K562 (cell line): ENCODE measurements at regions not wholly inside any gene's neighbourhood (a gene's known extent, or its start where the extent isn't known, plus 50 kb on each side); places are given as distances from the start of the nearest gene placed in this dataset.

ENCODE experiments used
- ATAC-seq: fragments of 200-7000 bp; cut with Tn5 transposase; 3 replicates; pipeline ENCODE4 v1.9.1; 2020; ENCODE audit warnings: moderate library complexity
- BruUV-seq: library from RNA; stranded (reverse); fragments of 400-500 nt; replicated peaks from 2 replicates; lab custom pipeline; 2021; lab: Mats Ljungman, UMichigan
- CTCF ChIA-PET: fragments of 300-600 bp; formaldehyde crosslinking; extraction: SDS; loops from one replicate; lab custom pipeline; 2021; ENCODE audit warnings: low intra/inter-chr PET ratio; lab: Yijun Ruan, JAX
- POLR2A ChIA-PET: fragments of 300-600, 350-650 bp; sonication (Branson Sonifier 250); formaldehyde crosslinking; extraction: SDS; loops from one replicate; lab custom pipeline; 2021; ENCODE audit warnings: antibody characterized with exemption, inconsistent platforms; lab: Yijun Ruan, JAX
- DNase-seq, 4 experiments: peaks; one replicate each; pipeline versions ENCODE4 v3.0.0 to v3.0.0-alpha.2; 2011 to 2018; ENCODE audit warnings: low spot score in 3 of 4, mixed read lengths in 3 of 4; ENCODE audit errors: extremely low read depth in 1 of 4
- FAIRE-seq: peaks from 2 replicates; lab custom pipeline; 2011; peaks lifted over from hg19 to GRCh38; lab: Jason Lieb, UNC
- H2AFZ ChIP-seq: 2 replicates; pipeline ENCODE4 v1.6.0; 2011; ENCODE audit warnings: low read depth, low read length, control low read depth, inconsistent platforms
- H3K27ac ChIP-seq: fragments of 200-600 bp; 3 replicates; pipeline ENCODE4 v1.8.0; 2011; ENCODE audit warnings: low read depth, mild to moderate bottlenecking, control low read depth, inconsistent platforms, low read length, moderate library complexity, mixed read lengths; ENCODE audit errors: extremely low read depth
- H3K27me3 ChIP-seq, 2 experiments: fragments of 300-600 bp in 1 of 2; 2 replicates in 1 of 2; 3 replicates in 1 of 2; pipeline versions ENCODE4 v1.6.0 to v1.8.0; 2011; ENCODE audit warnings: inconsistent platforms in 2 of 2, low read length in 2 of 2, mild to moderate bottlenecking in 1 of 2, mixed read lengths in 1 of 2, moderate library complexity in 1 of 2; ENCODE audit not compliant: control insufficient read depth in 2 of 2, insufficient read depth in 2 of 2
- H3K36me3 ChIP-seq: fragments of 300-600 bp; 3 replicates; pipeline ENCODE4 v1.8.0; 2011; ENCODE audit warnings: mild to moderate bottlenecking, low read length, inconsistent platforms; ENCODE audit not compliant: control insufficient read depth, insufficient read depth
- H3K4me1 ChIP-seq, 2 experiments: fragments of 200-600 bp in 1 of 2; replicated peaks in 1 of 2; 2 replicates in 1 of 2; 3 replicates in 1 of 2; pipeline versions ENCODE4 v1.5.1 to v1.8.0; 2011; ENCODE audit warnings: inconsistent platforms in 2 of 2, low read length in 2 of 2, mild to moderate bottlenecking in 1 of 2, mixed read lengths in 1 of 2, moderate library complexity in 1 of 2; ENCODE audit not compliant: control insufficient read depth in 2 of 2, insufficient read depth in 2 of 2
- H3K4me2 ChIP-seq: 2 replicates; pipeline ENCODE4 v1.6.1; 2011; ENCODE audit warnings: low read length, control low read depth, inconsistent platforms, mixed read lengths; ENCODE audit not compliant: insufficient read depth
- H3K4me3 ChIP-seq: fragments of 200-600 bp; sonication (generic), shearing (Covaris generic); 2 replicates; pipeline ENCODE4 v1.5.1; 2016; ENCODE audit warnings: control low read depth, inconsistent platforms
- H3K79me2 ChIP-seq: fragments of 200-600 bp; 3 replicates; pipeline ENCODE4 v1.8.0; 2011; ENCODE audit warnings: low read length, inconsistent platforms; ENCODE audit not compliant: control insufficient read depth, insufficient read depth
- H3K9ac ChIP-seq, 2 experiments: 2 replicates each; pipeline versions ENCODE4 v1.6.0 to v1.6.1; 2011; ENCODE audit warnings: low read depth in 2 of 2, low read length in 2 of 2, control low read depth in 1 of 2, inconsistent platforms in 1 of 2, mild to moderate bottlenecking in 1 of 2, mixed read lengths in 1 of 2; ENCODE audit not compliant: insufficient read depth in 1 of 2
- H3K9me1 ChIP-seq: one replicate; pipeline ENCODE4 v1.6.0; 2011; ENCODE audit warnings: inconsistent platforms, mild to moderate bottlenecking, low read length, moderate library complexity; ENCODE audit not compliant: control insufficient read depth, insufficient read depth
- H3K9me3 ChIP-seq: replicated peaks from 2 replicates; pipeline ENCODE4 v1.5.1; 2011; ENCODE audit warnings: low read depth, low read length, inconsistent platforms; ENCODE audit not compliant: control insufficient read depth, insufficient read depth
- H4K20me1 ChIP-seq: replicated peaks from 2 replicates; pipeline ENCODE4 v1.6.1; 2011; ENCODE audit warnings: low read length, inconsistent platforms, mixed read lengths; ENCODE audit not compliant: control insufficient read depth, insufficient read depth
- CBX3 ChIP-seq, 2 experiments: IDR thresholded peaks; 1 replicate in 1 of 2; 2 replicates in 1 of 2; pipeline ENCODE4 v1.6.1; 2012; ENCODE audit warnings: inconsistent platforms in 2 of 2, low read length in 2 of 2, borderline replicate concordance in 1 of 2, control low read depth in 1 of 2
- CHCHD3 ChIP-seq: fragments of 250-450 bp; sonication (Bioruptor Pico); IDR thresholded peaks from 2 replicates; pipeline ENCODE4 v2.1.2; 2022; ENCODE audit warnings: mild to moderate bottlenecking
- GTF2E2 ChIP-seq: fragments of 200-800 bp; sonication (Bioruptor generic); IDR thresholded peaks from 2 replicates; pipeline ENCODE4 v1.6.1; 2016; ENCODE audit warnings: missing genetic modification characterization, missing compliant biosample characterization
- IRF1 ChIP-seq: sonication (generic); formaldehyde crosslinking; IDR thresholded peaks from 2 replicates; pipeline ENCODE4 v1.8.0; 2022; ENCODE audit warnings: missing genetic modification reagents, mild to moderate bottlenecking, borderline replicate concordance
- MAFF ChIP-seq: IDR thresholded peaks from 2 replicates; pipeline ENCODE4 v1.6.1; 2012; ENCODE audit warnings: low read length, improper control_type of control experiment
- MEIS2 ChIP-seq: fragments of 450-650 bp; IDR thresholded peaks from 2 replicates; pipeline ENCODE4 v1.6.1; 2014; ENCODE audit warnings: mild to moderate bottlenecking; ENCODE audit not compliant: partially characterized antibody
- PHF8 ChIP-seq: fragments of 200-600 bp; sonication (generic); IDR thresholded peaks from 2 replicates; pipeline ENCODE4 v1.6.1; 2012; ENCODE audit warnings: mixed run types, mild to moderate bottlenecking, inconsistent platforms, low read length, moderate library complexity, borderline replicate concordance
- POLR3G ChIP-seq: IDR thresholded peaks from 2 replicates; pipeline ENCODE4 v1.6.1; 2011; ENCODE audit not compliant: insufficient read length, insufficient replicate concordance; ENCODE audit errors: extremely low read depth
- PYGO2 ChIP-seq: fragments of 450-650 bp; IDR thresholded peaks from 2 replicates; pipeline ENCODE4 v1.6.1; 2016; ENCODE audit warnings: mild to moderate bottlenecking, missing genetic modification characterization, moderate library complexity, missing compliant biosample characterization
- RBBP5 ChIP-seq: fragments of 200-600 bp; sonication (generic); IDR thresholded peaks from 2 replicates; pipeline ENCODE4 v1.6.1; 2012; ENCODE audit warnings: borderline replicate concordance, mild to moderate bottlenecking, low read length, control low read depth, inconsistent platforms; ENCODE audit not compliant: insufficient read depth, poor library complexity, severe bottlenecking
- SMARCA4 ChIP-seq: fragments of 450-650 bp; IDR thresholded peaks from 2 replicates; pipeline ENCODE4 v1.6.1; 2016
- TEAD1 ChIP-seq, 2 experiments: fragments of 450-650 bp in 1 of 2; sonication (generic) in 1 of 2; formaldehyde crosslinking; IDR thresholded peaks; 2 replicates each; pipeline versions ENCODE4 v1.4.0 to v1.8.0; 2020 to 2022; ENCODE audit warnings: mild to moderate bottlenecking in 2 of 2, missing genetic modification reagents in 1 of 2
- ZNF384 ChIP-seq: IDR thresholded peaks from 2 replicates; pipeline ENCODE4 v1.6.1; 2012; ENCODE audit warnings: low read depth, low read length, improper control_type of control experiment
- ZNF77 ChIP-seq: fragments of 250-450 bp; sonication (Bioruptor Pico); IDR thresholded peaks from 2 replicates; pipeline ENCODE4 v1.5.0; 2020
- WGBS: fragments of 100-300 bp; shearing (Covaris generic); methylation state at CpG from one replicate; pipeline ENCODE4 v1.1.6; 2016; ENCODE audit warnings: low coverage, mixed read lengths; ENCODE audit not compliant: insufficient coverage; ENCODE audit errors: missing lambda C conversion rate; 5-methylcytosine and 5-hydroxymethylcytosine counted together
- in situ Hi-C: fragments of 300-500 bp; cut with MboI; formaldehyde crosslinking; loops from 4 replicates; pipeline ENCODE4 v1.15.0; 2018; ENCODE audit warnings: inconsistent platforms, mixed read lengths
- intact Hi-C: fragments of 100-400 bp; cut with micrococcal nuclease; formaldehyde crosslinking; loops from 2 replicates; pipeline ENCODE4 v1.14.2; 2022

- 7% methylated on average over 5 of the region's 5 CpGs for WGBS
- no peaks in the 10 kb centered on the region for H3K79me2 ChIP-seq
- intact Hi-C loops: no loop called here
- H3K9me1 ChIP-seq: no peaks in the 10 kb centered on the region
- in situ Hi-C loops: no loop called here
- no peaks in the 10 kb centered on the region for H3K36me3 ChIP-seq
- no peak for ATAC-seq
- DNase-seq: no peak
- FAIRE-seq: peak; percentile 6
- TF ChIP-seq ZNF384: no peak
- TF ChIP-seq GTF2E2 (tag): no peak
- TF ChIP-seq CHCHD3 (CRISPR knock-in tag): no peak
- TF ChIP-seq TEAD1 (CRISPR knock-in tag; IDR thresholded peaks at IDR 0.05): no peak
- no peak for TF ChIP-seq IRF1 (CRISPR knock-in tag)
- TF ChIP-seq RBBP5: no peak
- TF ChIP-seq ZNF77 (CRISPR knock-in tag): no peak
- TF ChIP-seq SMARCA4: no peak
- TF ChIP-seq PHF8: 0 out of 2 replicates have a peak, but pooled peaks have one; percentile 4
- TF ChIP-seq MEIS2: peak; percentile 8
- no peak for TF ChIP-seq MAFF
- TF ChIP-seq POLR3G: no peak
- TF ChIP-seq PYGO2 (tag): no peak
- no peak for TF ChIP-seq CBX3 (IDR thresholded peaks at IDR 0.05; ENCODE audit: borderline replicate concordance in 1 of 2, low read length in 2 of 2)
- no peak overlapping the region for H2AFZ ChIP-seq
- no peak overlapping the region for H3K4me2 ChIP-seq
- H3K9me3 ChIP-seq: no peaks in the 10 kb centered on the region
- no peak overlapping the region for H3K4me3 ChIP-seq
- H3K9ac ChIP-seq: no peak overlapping the region
- H3K27ac ChIP-seq: no peak overlapping the region
- H3K4me1 ChIP-seq: peaks cover 0 to 4% of the 10 kb centered on the region in 2 experiments; a peak in 3 of 5 replicates
- H4K20me1 ChIP-seq: no peaks in the 10 kb centered on the region
- ChIA-PET POLR2A (interaction anchor here (1.4 kb wide), 1 partner anchor 75 kb away, joined by 5 read pairs; no protein-coding TSS in a partner anchor), CTCF (no interaction called here)
- no TSS peak for BruUV-seq
- H3K27me3 ChIP-seq: peaks cover 5 to 8% of the 10 kb centered on the region in 2 experiments; a peak in 1 of 5 replicates
Measured at GRCh38 chr6:14399635-14400034, 282.1 kb downstream of the CD83 start.
